GM19238 (cell line): ENCODE measurements at regions not wholly inside any gene's neighbourhood (a gene's known extent, or its start where the extent isn't known, plus 50 kb on each side); places are given as distances from the start of the nearest gene placed in this dataset.
"Not testable (repeated sequence)": the region's sequence is repeated elsewhere in the genome, so short reads cannot be mapped to it uniquely, and the experiment has no call there.

Experiments used
- DNase-seq: peaks from one replicate; pipeline ENCODE4 v3.0.0; 2011; ENCODE audit warnings: low spot score; ENCODE audit not compliant: insufficient read length

- DNase-seq: no peak
Measured at GRCh38 chr21:38613686-38614085, 115.4 kb upstream of the ERG start.

GRCh38 chr21:38614558-38614957 is 116.3 kb upstream of the ERG start:
- DNase-seq: no peak

- DNase-seq: no peak
Measured at GRCh38 chr21:38619480-38619879, 121.2 kb upstream of the ERG start.

GRCh38 chr21:38619992-38620479 is 121.8 kb upstream of the ERG start:
- DNase-seq: no peak

- no peak for DNase-seq
Measured at GRCh38 chr21:38621132-38621531, 122.9 kb upstream of the ERG start.

GRCh38 chr21:38622081-38622826 is 124.0 kb upstream of the ERG start:
- DNase-seq: no peak

- DNase-seq: no peak
Measured at GRCh38 chr21:38622827-38623209, 124.5 kb upstream of the ERG start.

GRCh38 chr21:38623552-38623951 is 125.3 kb upstream of the ERG start:
- DNase-seq: no peak

- no peak for DNase-seq
Measured at GRCh38 chr21:38625000-38625399, 126.7 kb upstream of the ERG start.

- no peak for DNase-seq
Measured at GRCh38 chr21:38626306-38626705, 128.0 kb upstream of the ERG start.

- DNase-seq: no peak
Measured at GRCh38 chr21:38628349-38628748, 130.1 kb upstream of the ERG start.

- DNase-seq: no peak
Measured at GRCh38 chr21:38631206-38631605, 132.9 kb upstream of the ERG start.

GRCh38 chr21:38631676-38632075 is 133.4 kb upstream of the ERG start:
- no peak for DNase-seq

- no peak for DNase-seq
Measured at GRCh38 chr21:38637161-38637560, 138.9 kb upstream of the ERG start.

- no peak for DNase-seq
Measured at GRCh38 chr21:38639571-38640354, 141.5 kb upstream of the ERG start.

- not testable (repeated sequence) for DNase-seq
Measured at GRCh38 chr21:38640355-38640742, 142.1 kb upstream of the ERG start.

- DNase-seq: no peak
Measured at GRCh38 chr21:38643404-38644023, 145.2 kb upstream of the ERG start.

- DNase-seq: no peak
Measured at GRCh38 chr21:38645282-38645681, 147.0 kb upstream of the ERG start.

- DNase-seq: no peak
Measured at GRCh38 chr21:38646213-38646837, 148.0 kb upstream of the ERG start.

- no peak for DNase-seq
Measured at GRCh38 chr21:38649120-38649519, 150.8 kb upstream of the ERG start.

- no peak for DNase-seq
Measured at GRCh38 chr21:38651570-38651969, 153.3 kb upstream of the ERG start.

GRCh38 chr21:38652396-38652795 is 153.3 kb upstream of the ETS2 start:
- no peak for DNase-seq
